NCI-H1105 treated with DMSO at 0.1 percent for 48 hours (cell line): ENCODE measurements at regions not wholly inside any gene's neighbourhood (a gene's known extent, or its start where the extent isn't known, plus 50 kb on each side); places are given as distances from the start of the nearest gene placed in this dataset.

Experiments used
- DNase-seq: peaks from one replicate; lab custom pipeline; 2025; lab: John Stamatoyannopoulos, UW

DNA sequence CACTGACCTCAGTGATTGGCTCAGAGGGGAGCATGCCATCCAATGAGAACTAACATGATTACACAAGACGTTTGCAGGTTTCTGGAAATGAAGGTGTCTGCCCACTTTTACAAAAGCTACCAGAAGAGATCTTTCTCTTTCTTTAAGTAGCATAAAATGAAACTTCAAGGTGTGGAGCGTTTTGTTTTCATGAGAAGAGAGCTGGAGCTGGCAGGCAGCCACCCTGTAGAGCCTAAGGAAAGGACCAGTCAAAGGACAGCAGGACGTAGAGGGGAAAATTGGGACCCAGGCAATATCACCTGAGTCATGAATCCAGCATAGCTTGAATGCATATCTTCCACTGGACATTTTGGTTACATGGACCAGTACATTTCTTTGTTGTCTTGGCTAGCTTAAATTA is 331.0 kb downstream of the EPHA4 start:
- no peak for DNase-seq

DNA sequence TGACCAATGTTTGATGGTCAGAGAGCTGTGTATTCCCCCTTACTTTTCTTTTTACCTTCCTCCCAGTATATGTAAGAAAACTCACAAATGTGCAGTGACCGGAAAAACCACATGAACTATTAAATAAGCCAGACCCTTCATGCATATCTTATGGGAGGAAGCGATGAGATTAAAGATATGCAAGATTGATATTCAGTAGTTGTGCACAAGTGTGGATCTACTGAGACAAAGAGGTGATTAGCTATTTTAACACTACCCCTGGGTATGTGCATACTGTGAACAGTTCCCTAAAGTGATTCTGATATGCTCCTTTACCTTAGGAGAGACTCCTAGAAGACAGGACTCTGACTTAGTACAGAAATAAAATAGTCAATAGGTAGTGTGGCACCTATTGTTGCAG is 328.3 kb downstream of the EPHA4 start:
- no peak for DNase-seq

DNA sequence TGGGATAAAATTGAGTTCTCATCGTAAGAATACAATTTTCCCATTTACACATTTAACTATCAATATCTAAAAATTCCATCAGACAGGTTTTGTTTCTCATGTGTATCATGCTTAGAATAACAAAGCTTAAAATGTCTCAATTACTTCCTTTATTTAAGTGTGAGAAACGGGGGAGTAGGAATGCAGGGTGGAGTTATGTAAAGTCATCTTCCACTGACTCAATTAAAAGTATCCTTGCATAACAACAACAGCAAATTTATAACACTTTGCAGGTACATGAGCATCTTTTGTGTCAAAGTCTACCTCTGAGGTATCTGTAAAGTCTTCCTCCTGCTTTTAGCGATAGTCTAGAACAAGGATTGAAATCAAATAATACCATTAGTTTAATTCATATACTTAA is 327.1 kb downstream of the EPHA4 start:
- no peak for DNase-seq

DNA sequence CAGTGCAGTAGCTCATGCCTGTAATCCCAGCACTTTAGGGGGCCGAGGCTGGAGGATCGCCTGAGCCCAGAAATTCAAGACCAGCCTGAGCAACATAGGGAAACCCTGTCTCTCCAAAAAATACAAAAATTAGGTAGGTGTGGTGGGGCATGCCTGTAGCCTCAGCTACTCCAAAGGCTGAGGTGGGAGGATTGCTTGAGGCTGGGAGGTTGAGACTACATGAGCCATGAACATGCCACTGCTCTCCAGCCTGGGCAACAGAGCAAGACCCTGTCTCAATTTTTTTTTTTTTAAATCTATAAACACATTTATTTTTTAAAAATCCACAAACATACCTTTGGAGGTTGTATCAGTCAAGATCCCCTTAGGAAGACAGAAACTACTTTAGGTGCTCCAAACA is 326.3 kb downstream of the EPHA4 start:
- no peak for DNase-seq

DNA sequence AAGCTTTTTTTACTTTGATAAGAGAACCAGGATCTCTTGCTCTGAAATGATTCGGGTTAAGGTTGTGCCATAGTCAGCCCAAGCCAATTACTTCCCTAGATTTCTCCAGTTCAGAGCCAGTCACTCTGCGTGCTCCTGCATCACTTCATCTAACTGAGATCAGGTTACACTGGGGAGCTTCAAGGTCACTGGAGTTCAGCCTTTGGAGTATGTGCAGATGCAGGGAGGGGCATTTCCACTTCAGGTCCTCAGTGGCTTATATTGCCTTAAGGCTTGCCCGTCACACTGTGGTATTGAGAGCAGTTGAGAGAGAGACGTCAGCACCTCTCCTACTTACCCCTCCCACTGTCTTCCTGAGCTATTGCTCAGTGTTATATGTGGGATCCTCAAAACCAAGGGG is 317.8 kb downstream of the EPHA4 start:
- no peak for DNase-seq

DNA sequence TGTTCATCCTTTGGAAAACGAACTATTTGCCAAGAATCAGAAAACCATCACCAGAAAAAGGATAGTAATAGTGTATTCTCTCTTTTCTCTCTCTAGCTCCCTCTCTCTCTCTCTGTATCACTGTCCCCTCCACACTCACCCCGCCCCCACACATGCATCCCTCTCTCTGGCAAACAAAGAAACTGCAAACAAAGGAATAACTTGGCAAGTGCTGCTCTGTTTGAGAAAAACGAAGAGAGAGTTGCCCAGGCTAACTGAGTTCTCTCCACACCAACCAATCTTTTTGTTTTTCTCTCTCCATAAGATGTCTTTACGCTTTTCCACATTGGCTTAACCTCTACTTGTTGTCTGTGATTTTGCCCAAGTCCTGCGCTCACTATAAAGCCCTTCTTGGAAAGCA is 316.2 kb downstream of the EPHA4 start:
- DNase-seq, result no peak

DNA sequence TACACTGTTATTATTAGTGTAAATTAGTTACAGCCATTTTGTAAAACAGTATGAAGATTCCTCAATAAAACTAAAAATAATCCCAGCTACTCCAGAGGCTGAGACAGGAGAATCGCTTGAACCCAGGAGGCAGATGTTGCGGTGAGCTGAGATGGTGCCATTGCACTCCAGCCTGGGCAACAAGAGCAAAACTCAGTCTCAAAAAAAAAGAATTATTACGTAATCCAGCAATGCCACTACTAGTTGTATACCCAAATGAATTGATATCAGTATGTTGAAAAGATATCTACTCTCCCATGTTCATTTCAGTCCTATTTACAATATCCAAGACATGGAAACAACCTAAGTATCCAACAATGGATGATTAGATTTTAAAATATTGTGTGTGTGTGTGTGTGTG is 313.6 kb downstream of the EPHA4 start:
- no peak for DNase-seq

DNA sequence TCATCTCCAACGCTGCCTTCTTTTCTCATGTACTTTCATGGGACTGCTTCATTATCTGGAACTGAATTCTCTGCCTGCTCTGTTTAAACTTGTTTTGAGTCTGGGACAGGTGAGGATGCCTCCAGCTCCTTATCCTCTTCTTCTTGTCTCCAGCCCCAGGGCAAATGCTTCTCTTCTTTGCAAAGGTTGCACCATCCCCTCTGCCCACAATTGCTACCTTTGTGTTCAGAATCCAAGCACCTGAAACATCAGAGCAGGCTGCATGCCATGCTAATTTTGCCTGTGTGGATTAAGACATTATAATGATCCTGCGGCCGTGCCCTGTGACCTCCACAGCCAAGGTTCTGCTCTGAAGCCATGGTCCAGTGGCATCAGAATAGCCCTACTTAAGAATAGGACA is 309.5 kb downstream of the EPHA4 start:
- DNase-seq, result no peak

DNA sequence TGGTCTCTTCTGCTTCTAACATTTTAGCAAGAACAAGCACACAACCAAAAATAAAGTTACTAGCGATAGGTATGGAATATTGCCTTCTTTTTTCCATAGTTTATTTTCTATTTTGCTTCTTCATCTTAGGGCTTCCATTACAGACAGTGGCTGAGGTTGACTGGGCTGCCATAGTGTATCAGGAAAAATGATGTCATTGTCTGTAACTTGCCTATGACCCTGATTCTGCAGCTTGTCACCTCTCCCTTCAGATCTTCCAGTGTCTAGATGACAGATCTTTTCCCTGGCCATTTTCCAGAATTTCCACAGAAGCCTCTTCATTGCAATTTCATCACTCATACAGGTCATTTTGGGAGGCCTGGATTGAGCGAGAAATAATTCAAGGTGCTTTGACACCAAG is 308.5 kb downstream of the EPHA4 start:
- no peak for DNase-seq

DNA sequence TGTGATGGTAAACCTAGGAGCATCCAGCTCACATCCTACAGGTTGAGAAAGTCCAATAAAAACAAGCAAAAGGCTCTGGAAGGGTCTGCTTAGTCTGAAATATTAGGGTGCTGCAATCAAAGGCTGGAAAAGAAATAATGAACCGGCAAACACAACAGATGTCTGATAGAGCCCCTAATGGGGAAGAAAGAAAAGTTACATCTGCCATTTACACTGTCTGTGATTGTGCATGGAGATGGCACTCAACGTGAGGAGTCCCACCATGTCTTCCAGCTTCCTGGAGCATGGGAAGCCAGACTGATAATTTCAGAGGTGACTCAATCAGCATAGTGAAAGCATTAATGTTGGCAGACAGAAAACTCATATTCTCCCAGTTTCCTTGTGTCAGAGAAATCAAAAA is 307.8 kb downstream of the EPHA4 start:
- no peak for DNase-seq

DNA sequence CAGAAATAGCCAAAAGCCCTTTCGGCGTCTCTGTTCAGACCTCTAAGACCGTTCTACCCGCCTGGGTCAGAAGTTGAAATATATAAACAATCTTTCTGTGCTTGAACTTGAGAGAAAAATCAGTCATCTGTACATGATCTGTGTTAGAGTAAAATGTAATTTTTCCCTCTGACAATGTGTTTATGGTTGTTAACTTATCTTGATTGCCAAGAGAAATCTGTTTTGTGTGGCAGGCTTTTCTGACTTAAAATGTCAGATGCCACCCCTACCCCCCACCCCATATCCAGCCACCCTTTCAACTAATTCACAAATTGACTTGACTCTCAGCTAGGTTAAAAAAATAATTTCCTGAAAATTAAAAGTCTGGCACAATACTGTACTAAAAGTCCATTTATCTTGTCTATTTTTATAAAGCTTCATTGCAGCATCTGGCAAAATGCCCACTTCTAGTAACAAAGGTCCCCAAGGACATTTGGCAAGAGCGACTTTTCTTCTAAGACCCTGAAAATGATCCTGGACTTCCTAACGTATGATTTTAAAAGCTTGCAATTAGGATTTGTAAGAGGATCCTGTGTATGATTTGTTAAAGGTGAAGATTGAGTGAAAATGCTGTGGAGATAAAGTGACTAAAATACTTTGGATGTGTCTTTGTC is 304.2 kb downstream of the EPHA4 start:
- DNase-seq, result peak; percentile 35

DNA sequence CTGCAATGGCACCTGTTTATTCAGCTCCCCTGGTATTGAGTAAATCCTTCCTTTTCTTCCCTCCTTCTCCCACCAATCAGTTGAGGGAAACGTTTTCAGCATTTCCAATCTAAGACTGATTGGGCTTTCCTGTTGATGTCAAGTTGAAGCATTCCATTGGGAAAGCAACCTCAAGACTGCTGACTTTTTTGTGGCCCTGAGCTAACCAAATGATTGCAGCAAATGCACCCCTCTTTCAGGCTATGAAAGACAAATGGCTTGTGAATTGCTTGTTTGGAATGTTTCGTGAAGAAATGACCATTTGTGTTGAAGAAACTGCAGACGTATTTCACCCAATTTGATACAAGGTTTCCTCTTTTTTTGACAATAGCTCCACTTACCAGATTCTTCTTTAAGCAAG is 303.5 kb downstream of the EPHA4 start:
- no peak for DNase-seq

DNA sequence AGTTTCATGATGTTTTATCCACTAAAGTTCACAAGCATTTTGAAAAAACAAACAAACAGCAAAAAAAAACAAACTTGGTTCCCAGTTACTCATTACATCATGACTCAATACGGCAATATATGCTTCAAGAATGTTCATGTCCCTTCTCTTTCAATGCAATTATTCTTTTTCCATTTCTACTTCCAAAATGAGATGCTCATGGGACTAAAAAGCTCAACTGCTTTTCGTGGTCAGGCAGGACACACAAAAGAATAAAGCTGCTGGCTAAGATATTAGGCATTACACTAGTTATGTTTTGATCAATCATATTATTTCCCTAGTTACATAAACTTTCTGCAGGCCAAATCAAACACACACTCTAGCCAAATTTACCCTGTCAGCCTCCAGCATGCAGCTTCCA is 301.3 kb downstream of the EPHA4 start:
- no peak for DNase-seq

DNA sequence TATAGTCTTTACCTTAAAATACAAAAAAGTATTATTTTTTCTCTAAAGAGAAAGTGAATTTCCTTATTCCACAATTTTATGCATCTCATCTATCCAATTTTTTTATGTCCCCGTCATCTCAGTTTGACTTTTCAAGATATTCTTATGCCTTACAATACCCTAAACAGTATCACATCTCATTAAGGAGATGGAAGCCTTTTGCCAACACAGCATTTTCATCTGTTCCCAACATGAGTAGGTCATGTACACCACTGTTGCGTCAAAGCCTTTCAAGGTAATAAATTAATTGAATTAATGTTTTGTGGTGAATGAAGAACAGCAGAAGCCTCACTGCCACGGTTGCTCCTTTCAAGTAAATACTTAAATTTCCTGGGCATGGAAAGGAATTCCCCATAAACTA is 299.4 kb downstream of the EPHA4 start:
- no peak for DNase-seq

DNA sequence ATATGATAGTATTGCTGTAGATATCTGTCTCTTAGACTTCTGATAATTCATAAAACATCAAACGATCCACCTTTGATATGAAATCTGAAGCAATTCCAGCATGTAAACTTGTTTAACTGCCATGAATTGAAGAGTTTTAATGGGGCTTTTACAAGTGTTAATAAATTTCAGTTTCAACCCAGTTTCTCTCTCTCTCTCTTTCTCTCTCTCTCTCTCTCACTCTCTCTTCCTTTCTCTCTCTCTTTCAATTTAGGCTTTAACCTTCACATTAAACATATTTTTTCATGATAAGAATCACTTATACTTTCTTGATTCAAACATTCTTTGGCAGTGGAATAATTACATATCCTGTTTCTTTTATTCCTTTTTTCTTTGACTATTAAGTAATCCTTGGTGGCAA is 296.1 kb downstream of the EPHA4 start:
- DNase-seq, result no peak

DNA sequence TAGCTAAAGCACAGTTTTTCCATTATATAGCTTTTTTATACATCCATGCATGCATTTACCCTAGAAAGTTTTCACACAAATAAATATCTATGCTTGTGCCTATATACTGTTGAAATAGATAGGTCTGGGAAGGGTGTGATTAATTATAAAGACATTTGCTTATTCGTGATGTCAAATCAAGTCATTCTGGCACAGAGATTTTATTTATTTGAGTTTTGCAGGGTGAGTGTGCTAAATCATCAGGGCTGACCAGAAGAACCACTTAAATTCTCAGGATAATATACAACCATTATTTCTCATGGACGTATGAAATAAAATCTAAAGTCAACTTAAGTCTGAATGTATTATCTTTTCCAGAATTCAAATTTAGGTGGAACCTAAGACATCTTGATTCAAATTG is 295.5 kb downstream of the EPHA4 start:
- DNase-seq, result no peak

DNA sequence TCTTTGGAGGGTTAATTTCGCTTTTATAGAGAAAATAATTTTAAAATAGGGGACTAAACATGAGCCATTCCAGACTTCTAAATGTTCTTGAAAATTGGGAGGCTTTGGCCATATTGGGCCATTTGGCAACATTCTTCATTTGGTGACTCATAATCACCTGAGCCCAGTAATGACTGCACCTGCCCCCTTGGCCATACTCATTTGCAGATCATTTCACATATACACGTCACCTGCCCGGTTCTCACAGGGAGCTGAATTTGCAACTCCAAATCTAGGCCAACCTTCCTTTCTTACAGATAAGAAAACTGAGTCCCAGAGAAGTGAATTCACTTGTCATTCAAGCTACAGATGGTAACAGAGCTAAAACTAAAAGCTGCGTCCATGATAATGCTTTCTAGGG is 289.7 kb downstream of the EPHA4 start:
- no peak for DNase-seq

DNA sequence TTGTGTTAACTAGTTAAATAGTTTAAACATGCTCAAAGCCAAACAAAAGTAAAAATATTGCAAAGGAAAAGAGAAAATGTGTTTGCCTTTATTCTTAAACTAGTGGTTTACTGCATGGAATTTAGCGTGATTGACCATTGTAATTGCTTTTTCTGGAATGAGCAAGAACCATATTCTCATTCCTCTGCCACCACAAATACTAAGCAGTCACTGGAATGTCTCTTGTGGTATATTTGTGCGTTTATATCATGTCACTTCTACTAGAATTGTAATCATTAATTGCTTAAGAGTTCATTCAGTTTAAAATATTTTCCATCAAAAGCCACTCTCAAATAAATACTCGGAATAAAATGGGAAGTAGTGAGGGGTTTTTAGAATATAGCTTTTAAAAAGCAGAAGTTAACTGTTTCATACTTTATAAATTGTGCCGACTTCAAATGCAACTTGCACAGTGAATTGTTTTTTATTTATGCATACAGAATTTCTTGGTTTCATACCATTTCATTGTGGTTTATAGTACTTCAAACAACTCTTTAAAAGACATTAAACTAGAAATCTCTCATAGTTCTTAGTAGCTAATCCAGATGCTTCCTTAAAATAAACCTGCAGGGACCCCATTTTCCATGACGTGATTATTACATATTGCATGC is 288.1 kb downstream of the EPHA4 start:
- DNase-seq, result no peak

DNA sequence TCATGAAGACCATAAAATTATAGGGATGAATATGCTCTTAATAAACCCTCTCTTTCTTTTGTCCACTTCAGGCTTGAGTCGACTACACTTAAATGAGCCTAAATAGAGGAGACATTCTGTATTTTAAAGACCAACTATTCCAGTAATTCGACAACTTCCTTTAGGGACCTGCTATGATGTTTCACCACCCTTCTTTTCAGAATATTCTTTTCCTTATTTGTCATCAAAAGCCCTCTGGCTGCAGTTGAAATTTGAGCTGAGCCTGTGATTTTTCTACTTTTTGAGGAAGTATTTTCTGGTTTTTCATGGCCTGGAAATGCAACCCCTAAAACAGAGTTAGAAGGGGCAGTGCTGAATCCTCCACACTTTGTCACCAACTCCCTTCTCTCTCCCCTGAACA is 287.0 kb downstream of the EPHA4 start:
- no peak for DNase-seq

DNA sequence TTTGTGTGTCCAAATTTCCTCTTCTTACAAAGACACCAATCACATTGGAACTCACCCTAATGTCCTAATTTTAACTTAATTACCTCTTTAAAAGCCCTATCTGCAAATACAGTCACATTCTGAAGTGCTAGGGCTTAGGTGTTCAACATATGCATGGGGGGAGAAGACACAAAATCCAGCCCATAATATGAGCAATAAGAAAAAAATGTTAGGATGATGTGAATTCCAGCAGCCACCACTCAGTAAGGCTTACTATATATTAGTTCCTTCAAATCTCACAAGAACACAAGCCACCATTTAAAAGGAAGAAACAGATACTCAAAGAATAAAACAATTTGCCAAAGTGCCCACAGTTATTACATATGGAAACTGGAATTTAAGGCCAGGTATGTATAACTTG is 285.7 kb downstream of the EPHA4 start:
- DNase-seq, result no peak

DNA sequence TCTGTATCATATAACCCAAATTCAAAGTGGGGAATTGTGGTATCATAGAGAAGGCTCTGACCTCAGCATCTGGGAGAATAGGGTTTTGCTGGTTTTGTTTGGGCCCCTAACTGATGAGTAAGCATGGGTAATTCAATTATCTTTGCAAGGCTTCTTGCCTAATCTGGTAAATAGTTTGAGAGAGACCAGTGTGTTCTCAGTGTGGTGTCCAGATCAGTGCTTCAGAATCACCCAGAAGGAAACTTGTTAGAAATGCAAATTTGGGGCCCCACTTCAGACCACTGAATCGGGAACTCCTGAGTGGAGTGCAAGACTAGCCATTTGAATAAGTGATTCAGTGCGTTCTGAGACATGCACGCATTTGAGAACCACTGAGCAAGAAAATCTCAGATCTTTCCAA is 282.7 kb downstream of the EPHA4 start:
- no peak for DNase-seq

DNA sequence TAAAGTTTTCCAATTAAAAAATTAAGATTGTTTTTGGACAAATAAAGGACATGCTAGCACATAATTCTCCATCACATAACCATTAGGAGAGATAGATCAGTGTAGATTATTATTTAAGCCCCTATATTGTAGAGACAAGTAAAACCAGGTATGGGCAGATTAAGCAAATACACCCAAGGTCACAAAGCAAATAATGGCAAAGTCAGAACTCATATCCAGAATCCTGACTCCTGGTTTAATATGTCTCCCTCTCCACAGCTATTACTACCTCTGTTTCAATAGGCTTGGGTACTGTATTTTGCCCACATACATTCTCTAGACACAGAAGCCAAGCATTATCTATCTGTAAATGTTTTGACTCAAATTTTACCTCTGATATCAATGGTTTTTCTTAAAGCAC is 282.3 kb downstream of the EPHA4 start:
- no peak for DNase-seq

DNA sequence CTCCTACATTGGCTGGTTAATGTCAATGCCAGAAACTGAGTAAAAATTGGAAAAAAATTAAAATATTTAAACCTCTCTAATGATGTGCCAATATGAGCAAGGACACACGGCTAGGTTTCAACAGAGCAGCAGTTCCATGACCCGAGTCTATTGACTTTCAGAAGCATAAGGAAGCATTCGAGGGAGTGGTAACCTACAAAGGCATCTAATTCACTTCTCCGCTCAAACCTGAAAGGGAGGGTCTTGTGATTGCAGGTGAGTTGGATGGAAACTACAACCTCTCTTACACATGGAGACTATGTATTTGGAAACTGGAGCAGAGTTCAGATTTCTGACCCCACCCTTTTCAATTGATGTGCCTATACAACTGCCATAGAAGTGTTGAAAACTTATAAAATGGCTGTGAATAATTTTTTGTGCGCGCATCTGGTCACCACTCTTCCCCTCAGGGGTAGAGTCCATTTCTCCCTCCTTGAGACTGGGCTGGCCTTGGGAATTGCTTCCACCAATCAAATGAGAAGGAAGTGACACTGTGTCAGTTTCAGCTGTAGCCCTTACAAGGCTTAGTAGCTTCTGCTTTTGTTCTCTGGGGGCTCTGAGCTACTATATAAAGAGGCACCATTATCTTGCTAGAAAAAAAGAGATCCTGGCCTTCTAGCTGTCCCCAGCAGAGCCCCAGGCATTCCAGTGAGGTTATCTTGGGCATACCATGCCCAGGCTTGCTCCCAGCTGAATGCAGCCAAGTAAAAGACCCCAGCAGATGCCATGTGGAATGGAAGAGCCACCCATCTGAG is 278.0 kb downstream of the EPHA4 start:
- no peak for DNase-seq

DNA sequence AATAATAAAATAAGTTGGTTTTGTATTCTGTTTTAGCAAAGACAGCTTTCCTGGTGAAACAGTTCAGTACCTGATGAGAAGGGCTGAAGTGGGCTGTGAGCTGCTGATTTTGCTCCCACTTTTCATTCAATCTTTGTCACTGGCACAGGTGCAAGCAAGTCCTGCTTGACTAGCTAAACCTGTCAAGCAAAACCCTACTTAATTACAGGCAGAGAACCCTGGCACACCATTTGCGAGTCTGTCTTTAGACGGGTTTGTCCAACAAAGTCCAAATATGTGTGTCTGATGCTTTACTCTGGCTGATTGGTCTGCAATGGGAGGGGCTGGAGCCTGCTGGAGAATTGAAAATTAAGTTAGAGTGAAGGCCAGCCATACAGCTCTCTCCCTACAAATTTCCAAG is 267.2 kb downstream of the EPHA4 start:
- DNase-seq, result peak; percentile 57
